Pancreas (tissue), 10 donors: ENCODE measurements at regions not wholly inside any gene's neighbourhood (a gene's known extent, or its start where the extent isn't known, plus 50 kb on each side); places are given as distances from the start of the nearest gene placed in this dataset.
A peak's percentile ranks its signal among the peaks of the same experiment; 100 is the strongest.
"Not testable (repeated sequence)": the region's sequence is repeated elsewhere in the genome, so short reads cannot be mapped to it uniquely, and the experiment has no call there.

Experiments
- ATAC-seq, 4 donors: fragments of 200-7000 bp; cut with Tn5 transposase; one replicate each; pipeline versions ENCODE4 v1.8.0 to v1.9.1; 2020; ENCODE audit warnings: mild to moderate bottlenecking in 4 of 4, moderate library complexity in 4 of 4
- DNase-seq, 6 donors: peaks; one replicate each; pipeline ENCODE4 v3.0.0-alpha.2; 2020
- FAIRE-seq: peaks from 2 replicates; lab custom pipeline; 2012; peaks lifted over from hg19 to GRCh38; lab: Jason Lieb, UNC
- H3K27ac ChIP-seq, 4 donors: fragments of 200-600 bp; sonication (generic); 1 replicate in 3 of 4; 2 replicates in 1 of 4; pipeline versions ENCODE4 v1.5.0 to v1.8.0; 2020
- H3K27me3 ChIP-seq, 4 donors: fragments of 200-600 bp; one replicate each; pipeline ENCODE4 v1.8.0; 2021
- H3K36me3 ChIP-seq, 3 donors: fragments of 200-600 bp; sonication (generic) in 1 of 3; one replicate each; pipeline versions ENCODE4 v1.5.0 to v1.8.0; 2020 to 2021
- H3K4me1 ChIP-seq, 3 donors: fragments of 200-600 bp; one replicate each; pipeline ENCODE4 v1.8.0; 2021
- H3K4me3 ChIP-seq, 4 donors: fragments of 200-600 bp; sonication (generic) in 2 of 4; one replicate each; pipeline versions ENCODE4 v1.5.0 to v1.8.0; 2020 to 2021
- H3K9me3 ChIP-seq, 4 donors: fragments of 200-600 bp; one replicate each; pipeline ENCODE4 v1.8.0; 2021
- WGBS, 2 donors: extraction: QIAGEN DNeasy Blood & Tissue Kit; methylation state at CpG; one replicate each; pipeline ENCODE4 v1.1.7; 2013; 5-methylcytosine and 5-hydroxymethylcytosine counted together
- intact Hi-C, 3 donors: fragments of 100-400 bp; cut with DNase I; formaldehyde crosslinking; loops; one replicate each; pipeline versions ENCODE4 v1.11.1 to v1.14.2; 2022
- TF ChIP-seq, protein P1 (sequence below), 4 donors: fragments of 200-600 bp; sonication (generic) in 3 of 4; IDR thresholded peaks; one replicate each; pipeline versions ENCODE4 v1.5.0 to v1.8.0; 2021; ENCODE audit warnings: antibody characterized with exemption in 4 of 4
- donor health status: healthy with polysubstance abuse.
- donor health status: DM: no; HTN: no; CAD: no; lungs with moderate emphysema.
- donor health status: DM: no; HTN: no; CAD: no.
- donor health status: control.
- donor health status: control.
- donor health status: Bipolar disorder and iron deficiency.
- donor health status: DM: yes; HTN: yes; CAD: no.
- donor health status: DM: no; HTN: no; CAD: no.
- donor health status: DM: no; HTN: no; CAD: no.
- donor health status: DM: yes; HTN: yes; CAD: no.

DNA sequence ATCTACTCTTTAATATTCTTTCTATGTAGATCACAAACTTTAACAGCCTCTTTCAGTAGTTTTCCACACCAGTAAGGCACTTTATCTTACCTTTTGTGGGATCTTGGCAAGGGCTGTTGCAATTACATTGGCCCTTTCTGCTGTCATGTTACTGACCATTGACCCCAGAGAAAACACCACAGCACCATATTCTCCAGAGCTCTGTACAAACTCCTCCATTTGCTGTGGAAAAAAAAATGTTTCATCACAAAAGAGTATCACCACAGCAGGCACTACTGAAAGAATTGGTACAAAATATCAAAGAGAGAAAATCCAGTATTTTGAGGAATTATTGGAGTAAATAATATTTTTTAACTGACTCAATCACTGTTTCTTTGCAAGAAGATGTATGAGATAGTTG is 62.3 kb upstream of the UGT2A3 start:
- H3K27ac ChIP-seq, H3K4me1 ChIP-seq, ATAC-seq, H3K9me3 ChIP-seq, H3K36me3 ChIP-seq, H3K27me3 ChIP-seq, DNase-seq, intact Hi-C loops, H3K4me3 ChIP-seq: not testable (repeated sequence)
- peak; percentile 81 for FAIRE-seq

DNA sequence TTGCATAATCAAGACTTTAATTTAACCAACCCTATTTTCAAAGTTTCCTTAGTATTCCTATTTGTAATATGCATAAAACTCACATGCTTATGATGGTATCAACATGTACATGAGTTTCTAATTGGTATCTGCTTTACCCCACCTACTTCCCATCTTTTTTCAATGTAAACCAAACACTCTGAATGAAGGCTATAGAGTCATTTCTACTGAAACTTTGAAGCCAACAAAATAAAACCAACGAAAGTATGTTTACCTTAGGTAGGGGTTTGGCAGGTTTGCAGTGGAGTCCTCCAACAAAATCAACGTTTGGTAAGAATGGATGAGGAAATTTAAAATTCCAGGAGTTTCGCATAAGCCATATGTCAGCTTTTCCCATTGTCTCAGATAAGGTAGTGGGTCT is 66.4 kb upstream of the UGT2A3 start:
- H3K27me3 ChIP-seq, H3K9me3 ChIP-seq, intact Hi-C loops, H3K27ac ChIP-seq, H3K4me3 ChIP-seq, DNase-seq, H3K4me1 ChIP-seq, FAIRE-seq, H3K36me3 ChIP-seq, ATAC-seq: not testable (repeated sequence)
- 45 to 53% methylated on average over 3 of the region's 3 CpGs for WGBS, 2 donors

DNA sequence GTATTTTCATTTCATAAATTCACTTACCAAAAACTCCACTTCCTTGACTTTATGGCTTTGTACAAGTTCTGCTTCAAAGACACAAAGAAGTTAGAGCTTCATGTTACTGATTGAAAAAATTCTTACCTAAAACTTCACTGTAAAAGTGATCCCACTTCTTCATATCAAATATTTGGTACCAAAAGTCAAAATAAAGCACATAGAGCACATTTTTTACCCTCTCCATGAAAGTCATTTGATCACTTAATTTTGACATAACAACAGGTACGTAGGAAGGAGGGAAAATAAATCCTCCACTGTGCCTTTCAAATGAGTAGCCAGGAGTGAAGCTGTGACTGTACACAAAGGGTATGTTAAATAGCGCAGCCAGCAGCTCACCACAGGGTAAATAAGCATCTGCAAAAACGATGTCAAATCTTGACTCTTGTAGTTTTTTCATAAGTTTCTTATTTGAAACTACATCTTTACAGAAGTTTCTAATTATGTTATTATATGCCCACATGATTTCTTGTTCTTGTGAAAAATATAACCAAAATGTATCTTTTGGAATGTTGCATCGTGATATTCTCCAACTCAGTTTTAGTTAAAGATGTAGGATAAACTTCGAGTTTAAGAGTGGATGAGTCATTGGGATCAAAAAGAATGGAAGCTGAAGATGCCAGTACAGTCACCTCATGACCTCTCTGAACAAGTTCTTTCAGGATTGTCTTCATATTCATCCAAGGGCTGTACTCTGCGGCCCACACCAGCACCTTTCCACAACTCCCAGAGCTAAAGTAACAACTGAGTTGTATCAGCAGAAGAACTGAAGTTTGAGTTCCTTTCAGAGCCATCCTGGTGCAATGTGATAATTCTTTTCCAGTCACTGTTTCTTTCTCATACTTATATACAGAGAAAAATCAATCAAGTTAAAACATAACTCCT is 68.2 kb upstream of the UGT2A3 start:
- H3K36me3 ChIP-seq, ATAC-seq, H3K4me1 ChIP-seq, H3K27ac ChIP-seq, H3K27me3 ChIP-seq, DNase-seq, H3K4me3 ChIP-seq, intact Hi-C loops, H3K9me3 ChIP-seq: not testable (repeated sequence)
- FAIRE-seq = peak; percentile 92
- 82 to 86% methylated on average over 6 of the region's 6 CpGs for WGBS, 2 donors

DNA sequence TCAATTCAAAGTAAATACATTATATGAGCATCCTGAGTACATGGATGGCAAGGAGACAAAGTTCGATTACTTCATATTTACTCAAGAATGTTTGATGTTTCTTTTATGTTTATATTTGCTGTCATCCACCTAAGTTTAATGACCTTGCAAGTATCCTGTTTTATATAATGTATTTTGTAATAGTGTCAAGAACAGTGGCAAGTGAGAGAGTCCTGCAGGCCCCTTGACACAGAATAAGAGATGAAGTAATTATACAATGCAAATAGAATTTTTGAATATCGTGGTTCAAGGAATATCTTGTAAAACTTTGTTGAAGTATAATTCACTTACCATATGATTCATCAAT is 68.8 kb upstream of the UGT2A3 start:
- H3K36me3 ChIP-seq, intact Hi-C loops, H3K4me3 ChIP-seq, H3K4me1 ChIP-seq, FAIRE-seq, H3K27me3 ChIP-seq, DNase-seq, H3K9me3 ChIP-seq, H3K27ac ChIP-seq, ATAC-seq: not testable (repeated sequence)
- WGBS, 2 donors = 3 to 11% methylated on average over 2 of the region's 2 CpGs

DNA sequence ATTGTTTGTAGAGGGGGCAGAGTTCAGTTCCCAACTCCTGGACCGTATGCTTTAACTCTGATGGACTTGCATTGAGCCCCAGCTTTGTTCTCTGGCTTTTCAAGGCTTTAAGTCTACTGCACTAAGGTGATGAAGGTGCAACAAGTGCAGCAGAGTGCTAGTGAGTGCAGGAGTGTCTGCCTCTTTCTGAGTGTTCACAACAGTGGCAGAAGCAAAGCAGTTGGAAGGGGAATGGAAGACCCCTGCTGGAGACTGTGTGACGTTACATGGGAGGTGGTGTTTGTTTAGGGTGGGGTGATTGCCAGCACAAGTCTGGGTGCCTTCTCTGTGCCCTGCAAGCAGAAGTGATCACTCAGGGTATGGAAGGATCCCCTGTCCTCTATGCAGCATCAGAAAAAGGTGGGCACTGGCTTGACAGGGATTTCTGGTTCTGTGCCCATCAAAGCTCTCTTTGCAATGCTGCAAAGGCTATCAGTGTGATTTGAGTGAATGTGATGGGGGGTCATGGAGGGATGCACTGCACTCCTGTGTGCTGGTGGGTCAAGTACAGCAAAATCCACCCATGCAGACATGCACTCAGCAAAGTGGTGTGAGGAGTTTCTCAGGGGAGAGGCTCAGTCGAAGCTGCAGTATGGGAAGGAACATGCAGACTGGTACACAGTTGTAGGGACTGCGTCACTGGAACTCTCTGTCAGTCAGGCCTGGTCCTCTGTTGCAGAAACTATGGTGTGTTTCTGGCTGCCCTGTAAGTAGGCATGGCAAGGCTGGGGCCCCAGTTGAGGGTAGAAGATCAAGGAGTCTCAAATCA is 70.9 kb upstream of the UGT2B7 start:
- WGBS, 2 donors = 52 to 55% methylated on average over 4 of the region's 4 CpGs
- FAIRE-seq (no peak), DNase-seq (peak in 4 of 6 donors; percentile 17 to 46 (median 26)), ATAC-seq (peak; percentile 74 to 97 (median 91))
- H3K36me3 ChIP-seq = no peaks in the 10 kb centered on the region
- intact Hi-C loops = no loop called here
- peaks cover 0 to 6% (median 0%) of the 10 kb centered on the region in 3 donors for H3K4me1 ChIP-seq
- H3K27me3 ChIP-seq = no peaks in the 10 kb centered on the region
- TF ChIP-seq, protein P1, sequence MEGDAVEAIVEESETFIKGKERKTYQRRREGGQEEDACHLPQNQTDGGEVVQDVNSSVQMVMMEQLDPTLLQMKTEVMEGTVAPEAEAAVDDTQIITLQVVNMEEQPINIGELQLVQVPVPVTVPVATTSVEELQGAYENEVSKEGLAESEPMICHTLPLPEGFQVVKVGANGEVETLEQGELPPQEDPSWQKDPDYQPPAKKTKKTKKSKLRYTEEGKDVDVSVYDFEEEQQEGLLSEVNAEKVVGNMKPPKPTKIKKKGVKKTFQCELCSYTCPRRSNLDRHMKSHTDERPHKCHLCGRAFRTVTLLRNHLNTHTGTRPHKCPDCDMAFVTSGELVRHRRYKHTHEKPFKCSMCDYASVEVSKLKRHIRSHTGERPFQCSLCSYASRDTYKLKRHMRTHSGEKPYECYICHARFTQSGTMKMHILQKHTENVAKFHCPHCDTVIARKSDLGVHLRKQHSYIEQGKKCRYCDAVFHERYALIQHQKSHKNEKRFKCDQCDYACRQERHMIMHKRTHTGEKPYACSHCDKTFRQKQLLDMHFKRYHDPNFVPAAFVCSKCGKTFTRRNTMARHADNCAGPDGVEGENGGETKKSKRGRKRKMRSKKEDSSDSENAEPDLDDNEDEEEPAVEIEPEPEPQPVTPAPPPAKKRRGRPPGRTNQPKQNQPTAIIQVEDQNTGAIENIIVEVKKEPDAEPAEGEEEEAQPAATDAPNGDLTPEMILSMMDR (IDR thresholded peaks at IDR 0.05) = peak in 1 of 4 donors; percentile 22
- H3K4me3 ChIP-seq = no peak overlapping the region
- no peaks in the 10 kb centered on the region for H3K9me3 ChIP-seq
- H3K27ac ChIP-seq = no peak overlapping the region

DNA sequence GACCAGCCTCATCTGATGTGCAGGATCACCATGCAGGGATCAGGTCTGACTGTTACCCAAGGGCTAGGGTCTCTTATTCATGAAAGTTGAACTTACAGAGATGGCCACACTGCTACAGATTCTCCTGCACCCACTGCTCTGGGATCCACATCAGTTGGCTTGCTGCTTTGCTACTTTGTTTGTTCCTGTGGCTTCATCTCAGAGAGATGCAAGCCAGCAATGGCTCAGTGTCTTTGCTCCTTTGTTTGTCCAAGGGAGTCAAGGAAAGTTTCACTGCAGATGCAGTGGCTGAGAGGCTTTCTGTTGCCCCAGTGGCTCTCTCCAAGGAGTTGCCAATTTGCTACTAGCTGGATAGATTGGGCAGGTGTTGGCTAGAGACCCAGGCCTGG is 70.3 kb upstream of the UGT2B7 start:
- no peaks in the 10 kb centered on the region for H3K27me3 ChIP-seq
- DNase-seq (no peak), FAIRE-seq (no peak), ATAC-seq (no peak)
- peaks cover 0 to 6% (median 0%) of the 10 kb centered on the region in 3 donors for H3K4me1 ChIP-seq
- no peaks in the 10 kb centered on the region for H3K36me3 ChIP-seq
- no peak overlapping the region for H3K4me3 ChIP-seq
- no peaks in the 10 kb centered on the region for H3K9me3 ChIP-seq
- TF ChIP-seq, protein P1 (IDR thresholded peaks at IDR 0.05) = no peak
- intact Hi-C loops = no loop called here
- no peak overlapping the region for H3K27ac ChIP-seq
